Left ventricle myocardium inferior (tissue), 1 donor: ENCODE measurements at regions not wholly inside any gene's neighbourhood (a gene's known extent, or its start where the extent isn't known, plus 50 kb on each side); places are given as distances from the start of the nearest gene placed in this dataset.

Experiments used
- DNase-seq: peaks from one replicate; pipeline ENCODE4 v3.0.0-alpha.2; 2020
- H3K27ac ChIP-seq: fragments of 200-600 bp; replicated peaks from 2 replicates; pipeline ENCODE4 v1.8.0; 2021
- H3K27me3 ChIP-seq: fragments of 200-600 bp; 2 replicates; pipeline ENCODE4 v1.8.0; 2021; ENCODE audit warnings: low read depth
- H3K36me3 ChIP-seq: fragments of 200-600 bp; 2 replicates; pipeline ENCODE4 v1.8.0; 2021
- H3K4me1 ChIP-seq: fragments of 200-600 bp; 2 replicates; pipeline ENCODE4 v1.8.0; 2021
- H3K4me3 ChIP-seq: fragments of 200-600 bp; 2 replicates; pipeline ENCODE4 v1.8.0; 2021; ENCODE audit warnings: mild to moderate bottlenecking, moderate library complexity
- H3K9me3 ChIP-seq: fragments of 200-600 bp; replicated peaks from 2 replicates; pipeline ENCODE4 v1.8.0; 2021
- intact Hi-C: fragments of 100-400 bp; cut with micrococcal nuclease; formaldehyde crosslinking; loops from one replicate; pipeline ENCODE4 v1.11.0; 2022
- TF ChIP-seq, protein P1 (sequence below): fragments of 200-600 bp; IDR thresholded peaks from 2 replicates; pipeline ENCODE4 v1.8.0; 2021; ENCODE audit warnings: antibody characterized with exemption, mild to moderate bottlenecking, borderline replicate concordance
- donor health status: DM: no; HTN: yes; CAD: no; lungs with severe emphysema.

DNA sequence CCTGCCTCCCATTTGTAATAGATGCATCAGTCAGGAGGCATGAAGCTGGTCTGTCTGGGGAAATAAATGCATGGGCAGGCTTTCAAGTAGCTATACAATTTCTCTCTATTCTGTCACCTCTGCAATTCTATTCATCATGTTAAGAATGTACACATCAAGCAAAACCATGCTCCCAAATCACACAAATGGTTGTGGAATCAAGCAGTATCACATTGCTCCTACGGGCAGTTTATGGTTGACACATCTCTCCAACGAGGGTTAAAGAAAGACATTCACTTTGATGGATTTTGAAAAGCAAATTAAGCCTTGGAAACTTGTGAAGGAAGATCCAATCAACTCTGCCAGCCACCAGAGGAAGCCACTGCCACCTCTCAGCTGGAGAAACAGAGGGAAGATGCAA is 1277.4 kb upstream of the TMEM132C start:
- no peak for DNase-seq
- Histone ChIP-seq H3K4me3 (no peak overlapping the region), H3K36me3 (no peaks in the 10 kb centered on the region), H3K27ac (no peak overlapping the region), H3K9me3 (peaks cover 5% of the 10 kb centered on the region), H3K4me1 (no peaks in the 10 kb centered on the region), H3K27me3 (peaks cover 9% of the 10 kb centered on the region)
- intact Hi-C loops, result no loop called here
- TF ChIP-seq, protein P1, sequence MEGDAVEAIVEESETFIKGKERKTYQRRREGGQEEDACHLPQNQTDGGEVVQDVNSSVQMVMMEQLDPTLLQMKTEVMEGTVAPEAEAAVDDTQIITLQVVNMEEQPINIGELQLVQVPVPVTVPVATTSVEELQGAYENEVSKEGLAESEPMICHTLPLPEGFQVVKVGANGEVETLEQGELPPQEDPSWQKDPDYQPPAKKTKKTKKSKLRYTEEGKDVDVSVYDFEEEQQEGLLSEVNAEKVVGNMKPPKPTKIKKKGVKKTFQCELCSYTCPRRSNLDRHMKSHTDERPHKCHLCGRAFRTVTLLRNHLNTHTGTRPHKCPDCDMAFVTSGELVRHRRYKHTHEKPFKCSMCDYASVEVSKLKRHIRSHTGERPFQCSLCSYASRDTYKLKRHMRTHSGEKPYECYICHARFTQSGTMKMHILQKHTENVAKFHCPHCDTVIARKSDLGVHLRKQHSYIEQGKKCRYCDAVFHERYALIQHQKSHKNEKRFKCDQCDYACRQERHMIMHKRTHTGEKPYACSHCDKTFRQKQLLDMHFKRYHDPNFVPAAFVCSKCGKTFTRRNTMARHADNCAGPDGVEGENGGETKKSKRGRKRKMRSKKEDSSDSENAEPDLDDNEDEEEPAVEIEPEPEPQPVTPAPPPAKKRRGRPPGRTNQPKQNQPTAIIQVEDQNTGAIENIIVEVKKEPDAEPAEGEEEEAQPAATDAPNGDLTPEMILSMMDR, result no peak

GRCh38 chr12:126993898-126994297 is 1273.1 kb upstream of the TMEM132C start:
- no peak for DNase-seq
- Histone ChIP-seq H3K36me3 (no peaks in the 10 kb centered on the region), H3K27ac (no peak overlapping the region), H3K9me3 (peaks cover 5% of the 10 kb centered on the region), H3K4me1 (no peaks in the 10 kb centered on the region), H3K27me3 (peaks cover 24% of the 10 kb centered on the region), H3K4me3 (no peak overlapping the region)
- TF ChIP-seq, protein P1, result no peak
- intact Hi-C loops, result no loop called here

DNA sequence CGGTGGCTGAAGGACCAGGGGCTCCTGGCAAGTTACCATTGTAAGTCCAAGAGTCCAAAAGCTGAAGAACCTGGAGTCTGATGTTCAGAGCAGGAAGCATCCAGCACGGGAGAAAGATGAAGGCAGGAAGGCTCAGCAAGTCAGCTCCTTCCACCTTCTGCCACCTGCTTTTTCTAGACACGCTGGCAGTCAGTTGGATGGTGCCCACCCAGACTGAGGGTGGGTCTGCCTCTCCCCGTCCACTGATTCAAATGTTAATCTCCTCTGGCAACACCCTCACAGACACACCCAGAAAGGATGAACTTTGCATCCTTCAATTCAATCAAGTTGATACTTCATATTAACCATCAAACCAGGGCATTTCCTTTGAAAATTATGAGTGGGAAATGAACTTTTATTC is 1272.4 kb upstream of the TMEM132C start:
- intact Hi-C loops, result no loop called here
- Histone ChIP-seq H3K4me1 (no peaks in the 10 kb centered on the region), H3K27me3 (peaks cover 25% of the 10 kb centered on the region), H3K27ac (no peak overlapping the region), H3K9me3 (peaks cover 5% of the 10 kb centered on the region), H3K4me3 (no peak overlapping the region), H3K36me3 (no peaks in the 10 kb centered on the region)
- TF ChIP-seq, protein P1, result no peak
- DNase-seq, result no peak

- no peaks in the 10 kb centered on the region for H3K36me3 ChIP-seq
- TF ChIP-seq, protein P1, result no peak
- H3K9me3 ChIP-seq, result no peaks in the 10 kb centered on the region
- no peak for DNase-seq
- intact Hi-C loops, result no loop called here
- no peak overlapping the region for H3K27ac ChIP-seq
- H3K27me3 ChIP-seq, result peaks cover 46% of the 10 kb centered on the region
- no peaks in the 10 kb centered on the region for H3K4me1 ChIP-seq
- H3K4me3 ChIP-seq, result no peak overlapping the region
Measured at GRCh38 chr12:126998031-126998430, 1268.9 kb upstream of the TMEM132C start.

- intact Hi-C loops, result no loop called here
Measured at GRCh38 chr12:126998747-126999285, 1268.2 kb upstream of the TMEM132C start.

More at GRCh38 chr12:126998747-126999285, 1268.2 kb upstream of the TMEM132C start:
- no peaks in the 10 kb centered on the region for H3K36me3 ChIP-seq
- TF ChIP-seq, protein P1, result no peak
- H3K27me3 ChIP-seq, result peaks cover 46% of the 10 kb centered on the region
- H3K4me1 ChIP-seq, result no peaks in the 10 kb centered on the region
- DNase-seq, result no peak
- H3K27ac ChIP-seq, result no peak overlapping the region
- H3K4me3 ChIP-seq, result no peak overlapping the region
- H3K9me3 ChIP-seq, result no peaks in the 10 kb centered on the region
